ENCODE measurements at regions not wholly inside any gene's neighbourhood (a gene's known extent, or its start where the extent isn't known, plus 50 kb on each side); places are given as distances from the start of the nearest gene placed in this dataset.

- no peaks in the 10 kb centered on the region; the same call in 1 of the 2 replicates for H3K36me3 ChIP-seq (ENCODE audit: insufficient read depth, low read length)
- no peak overlapping the region for H3K4me3 ChIP-seq (ENCODE audit: low read depth, low read length, poor library complexity, severe bottlenecking)
- H3K4me2 ChIP-seq (ENCODE audit: low read length): no peak overlapping the region
- no peaks in the 10 kb centered on the region for H3K79me2 ChIP-seq (ENCODE audit: insufficient read depth, low read depth, low read length)
- H4K20me1 ChIP-seq (ENCODE audit: insufficient read depth, low read length): no peaks in the 10 kb centered on the region
- no peak overlapping the region for H2AFZ ChIP-seq (ENCODE audit: low read length)
- H3K9me3 ChIP-seq (ENCODE audit: low read length): no peaks in the 10 kb centered on the region
- TF ChIP-seq CTCF (conservative IDR thresholded peaks at IDR 0.05; ENCODE audit: low read length): no peak
- TF ChIP-seq EZH2phosphoT487 (IDR thresholded peaks at IDR 0.05; ENCODE audit: borderline replicate concordance, low read depth, low read length): no peak
- no TSS peak for BruUV-seq (replicated peaks)
- CTCF ChIA-PET (ENCODE audit: unreplicated experiment): interaction anchor here (0.7 to 1.4 kb wide), 2 partner anchors 12 to 15 kb away, joined by 3 to 4 read pairs; no protein-coding TSS in a partner anchor
- H3K27ac ChIP-seq (ENCODE audit: low read depth, low read length, poor library complexity, severe bottlenecking): no peak overlapping the region
- POLR2A ChIA-PET: interaction anchor here (0.6 to 3.2 kb wide), 7 partner anchors 9 to 305 kb away, joined by 3 to 14 read pairs (median 4); no protein-coding TSS in a partner anchor
- H3K9me2 ChIP-seq (ENCODE audit: insufficient read depth, low read length): no peaks in the 10 kb centered on the region
- intact Hi-C loops (cut with micrococcal nuclease; ENCODE audit: unreplicated experiment): no loop called here
- DNase-seq (ENCODE audit: low spot score): no peak
- H3K4me1 ChIP-seq (ENCODE audit: insufficient read depth, low read length, poor library complexity, severe bottlenecking): peaks cover 33% of the 10 kb centered on the region
Observed at GRCh38 chr13:40457929-40458719, 208.3 kb downstream of the FOXO1 start.

- Histone ChIP-seq H4K20me1 (ENCODE audit: insufficient read depth, low read length) (no peaks in the 10 kb centered on the region), H3K36me3 (ENCODE audit: insufficient read depth, low read length) (no peaks in the 10 kb centered on the region; the same call in 1 of the 2 replicates), H3K4me3 (ENCODE audit: low read depth, low read length, poor library complexity, severe bottlenecking) (no peak overlapping the region), H3K4me1 (ENCODE audit: insufficient read depth, low read length, poor library complexity, severe bottlenecking) (peaks cover 33% of the 10 kb centered on the region), H3K4me2 (ENCODE audit: low read length) (no peak overlapping the region), H3K79me2 (ENCODE audit: insufficient read depth, low read depth, low read length) (no peaks in the 10 kb centered on the region), H3K9me3 (ENCODE audit: low read length) (no peaks in the 10 kb centered on the region), H3K27ac (ENCODE audit: low read depth, low read length, poor library complexity, severe bottlenecking) (no peak overlapping the region), H3K9me2 (ENCODE audit: insufficient read depth, low read length) (no peaks in the 10 kb centered on the region), H2AFZ (ENCODE audit: low read length) (no peak overlapping the region)
- intact Hi-C loops (cut with micrococcal nuclease; ENCODE audit: unreplicated experiment): no loop called here
- ChIA-PET CTCF (ENCODE audit: unreplicated experiment) (interaction anchor here (0.7 kb wide), 1 partner anchor 12 kb away, joined by 4 read pairs; no protein-coding TSS in a partner anchor), POLR2A (interaction anchor here (0.6 to 3.2 kb wide), 6 partner anchors 9 to 305 kb away, joined by 3 to 14 read pairs (median 4); no protein-coding TSS in a partner anchor)
- TF ChIP-seq EZH2phosphoT487 (IDR thresholded peaks at IDR 0.05; ENCODE audit: borderline replicate concordance, low read depth, low read length) (no peak), CTCF (conservative IDR thresholded peaks at IDR 0.05; ENCODE audit: low read length) (no peak)
- no peak for DNase-seq (ENCODE audit: low spot score)
- BruUV-seq (replicated peaks): no TSS peak
Observed at GRCh38 chr13:40458720-40458990, 207.8 kb downstream of the FOXO1 start.

GRCh38 chr13:40460116-40460515 lies 206.3 kb downstream of the FOXO1 start:
- Histone ChIP-seq H4K20me1 (ENCODE audit: insufficient read depth, low read length) (no peaks in the 10 kb centered on the region), H3K4me2 (ENCODE audit: low read length) (no peak overlapping the region), H2AFZ (ENCODE audit: low read length) (no peak overlapping the region), H3K4me1 (ENCODE audit: insufficient read depth, low read length, poor library complexity, severe bottlenecking) (peaks cover 48% of the 10 kb centered on the region), H3K27ac (ENCODE audit: low read depth, low read length, poor library complexity, severe bottlenecking) (no peak overlapping the region), H3K9me2 (ENCODE audit: insufficient read depth, low read length) (no peaks in the 10 kb centered on the region), H3K79me2 (ENCODE audit: insufficient read depth, low read depth, low read length) (no peaks in the 10 kb centered on the region), H3K4me3 (ENCODE audit: low read depth, low read length, poor library complexity, severe bottlenecking) (no peak overlapping the region), H3K36me3 (ENCODE audit: insufficient read depth, low read length) (no peaks in the 10 kb centered on the region), H3K9me3 (ENCODE audit: low read length) (no peaks in the 10 kb centered on the region)
- intact Hi-C loops (cut with micrococcal nuclease; ENCODE audit: unreplicated experiment): no loop called here
- no peak for DNase-seq (ENCODE audit: low spot score)
- TF ChIP-seq CTCF (conservative IDR thresholded peaks at IDR 0.05; ENCODE audit: low read length) (no peak), EZH2phosphoT487 (IDR thresholded peaks at IDR 0.05; ENCODE audit: borderline replicate concordance, low read depth, low read length) (no peak)
- ChIA-PET POLR2A (interaction anchor here (1.4 to 3.2 kb wide), 5 partner anchors 9 to 16 kb away, joined by 3 to 14 read pairs (median 7); no protein-coding TSS in a partner anchor), CTCF (ENCODE audit: unreplicated experiment) (no interaction called here)
- no TSS peak for BruUV-seq (replicated peaks)
